Ramos (cell line): ENCODE measurements at regions not wholly inside any gene's neighbourhood (a gene's known extent, or its start where the extent isn't known, plus 50 kb on each side); places are given as distances from the start of the nearest gene placed in this dataset.

Experiments used
- in situ Hi-C: fragments of 300-500 bp; cut with MboI; formaldehyde crosslinking; loops from one replicate; pipeline ENCODE4 v1.14.3; 2022; ENCODE audit warnings: low sequenced_read_pairs; ENCODE audit not compliant: unreplicated experiment

GRCh38 chr12:58250077-58250476 lies 308.7 kb downstream of the ATP23 start:
- in situ Hi-C loops = no loop called here

GRCh38 chr12:58252914-58253313 lies 311.5 kb downstream of the ATP23 start:
- in situ Hi-C loops = no loop called here

- in situ Hi-C loops = no loop called here
Observed at GRCh38 chr12:58253663-58254062, 312.3 kb downstream of the ATP23 start.

GRCh38 chr12:58254463-58255100 lies 313.2 kb downstream of the ATP23 start:
- in situ Hi-C loops = no loop called here

- in situ Hi-C loops = no loop called here
Observed at GRCh38 chr12:58262796-58263195, 321.4 kb downstream of the ATP23 start.

- in situ Hi-C loops = no loop called here
Observed at GRCh38 chr12:58263816-58264215, 322.4 kb downstream of the ATP23 start.

- in situ Hi-C loops = no loop called here
Observed at GRCh38 chr12:58268069-58268468, 326.7 kb downstream of the ATP23 start.

- in situ Hi-C loops = no loop called here
Observed at GRCh38 chr12:58269476-58269875, 328.1 kb downstream of the ATP23 start.

- in situ Hi-C loops = no loop called here
Observed at GRCh38 chr12:58270966-58271705, 329.8 kb downstream of the ATP23 start.

GRCh38 chr12:58272461-58272860 lies 331.1 kb downstream of the ATP23 start:
- in situ Hi-C loops = no loop called here

- in situ Hi-C loops = no loop called here
Observed at GRCh38 chr12:58277231-58277630, 335.9 kb downstream of the ATP23 start.

GRCh38 chr12:58283553-58283952 lies 342.2 kb downstream of the ATP23 start:
- in situ Hi-C loops = no loop called here

GRCh38 chr12:58285551-58285950 lies 344.2 kb downstream of the ATP23 start:
- in situ Hi-C loops = no loop called here

GRCh38 chr12:58286353-58286752 lies 345.0 kb downstream of the ATP23 start:
- in situ Hi-C loops = no loop called here

GRCh38 chr12:58288190-58288589 lies 346.8 kb downstream of the ATP23 start:
- in situ Hi-C loops = no loop called here

GRCh38 chr12:58291106-58291505 lies 349.7 kb downstream of the ATP23 start:
- in situ Hi-C loops = no loop called here

- in situ Hi-C loops = no loop called here
Observed at GRCh38 chr12:58293308-58293982, 352.1 kb downstream of the ATP23 start.

GRCh38 chr12:58295268-58295667 lies 353.9 kb downstream of the ATP23 start:
- in situ Hi-C loops = no loop called here

- in situ Hi-C loops = no loop called here
Observed at GRCh38 chr12:58296863-58297262, 355.5 kb downstream of the ATP23 start.

GRCh38 chr12:58298803-58299202 lies 357.4 kb downstream of the ATP23 start:
- in situ Hi-C loops = no loop called here

GRCh38 chr12:58299371-58299770 lies 358.0 kb downstream of the ATP23 start:
- in situ Hi-C loops = no loop called here
